GM12878 (cell line): ENCODE measurements at regions not wholly inside any gene's neighbourhood (a gene's known extent, or its start where the extent isn't known, plus 50 kb on each side); places are given as distances from the start of the nearest gene placed in this dataset.
A peak's percentile ranks its signal among the peaks of the same experiment; 100 is the strongest.

Experiments
- ATAC-seq: fragments of 200-7000 bp; cut with Tn5 transposase; 3 replicates; pipeline ENCODE4 v1.9.1; 2020; ENCODE audit warnings: mild to moderate bottlenecking, moderate library complexity
- BruUV-seq: library from RNA; stranded (reverse); fragments of 400-500 nt; replicated peaks from 2 replicates; lab custom pipeline; 2021; lab: Mats Ljungman, UMichigan
- CTCF ChIA-PET: fragments of 300-600 bp; sonication (Branson Sonifier 250); formaldehyde crosslinking; extraction: SDS; loops from one replicate; lab custom pipeline; 2021; ENCODE audit warnings: inconsistent platforms; lab: Yijun Ruan, JAX
- POLR2A ChIA-PET: fragments of 350-600 bp; formaldehyde crosslinking; extraction: SDS; loops from one replicate; lab custom pipeline; 2021; ENCODE audit warnings: inconsistent platforms; lab: Charles Lee
- RAD21 ChIA-PET: fragments of 300-600 bp; sonication (Branson Sonifier 250); formaldehyde crosslinking; loops from one replicate; lab custom pipeline; 2023; ENCODE audit warnings: antibody characterized with exemption; ENCODE audit not compliant: unreplicated experiment; lab: Charles Lee
- SMC1A ChIA-PET: fragments of 300-600 bp; sonication (Branson Sonifier 250); formaldehyde crosslinking; loops from one replicate; lab custom pipeline; 2023; ENCODE audit not compliant: unreplicated experiment, uncharacterized antibody; lab: Charles Lee
- DNase-seq: peaks from one replicate; pipeline ENCODE4 v3.0.0-alpha.2; 2011; ENCODE audit warnings: low read depth, low spot score
- FAIRE-seq: peaks from 3 replicates; lab custom pipeline; 2011; peaks lifted over from hg19 to GRCh38; lab: Jason Lieb, UNC
- H2AFZ ChIP-seq: 2 replicates; pipeline ENCODE4 v1.6.0; 2011; ENCODE audit warnings: low read depth, low read length, control low read depth; ENCODE audit not compliant: control insufficient read depth
- H3K27ac ChIP-seq: 2 replicates; pipeline ENCODE4 v1.5.1; 2011; ENCODE audit warnings: control low read depth; ENCODE audit not compliant: control insufficient read depth, insufficient read depth
- H3K27me3 ChIP-seq, 2 experiments: replicated peaks in 1 of 2; 2 replicates each; pipeline versions ENCODE4 v1.6.0 to v1.6.1; 2011; ENCODE audit warnings: low read length in 1 of 2; ENCODE audit not compliant: control insufficient read depth in 2 of 2, insufficient read depth in 2 of 2
- H3K36me3 ChIP-seq, 2 experiments: 2 replicates each; pipeline ENCODE4 v1.5.1; 2011; ENCODE audit warnings: low read length in 1 of 2; ENCODE audit not compliant: control insufficient read depth in 2 of 2, insufficient read depth in 2 of 2
- H3K4me1 ChIP-seq: 2 replicates; pipeline ENCODE4 v1.6.1; 2011; ENCODE audit warnings: mild to moderate bottlenecking, low read length, moderate library complexity, mixed read lengths; ENCODE audit not compliant: control insufficient read depth, insufficient read depth
- H3K4me2 ChIP-seq: 2 replicates; pipeline ENCODE4 v1.6.0; 2011; ENCODE audit warnings: control low read depth; ENCODE audit not compliant: control insufficient read depth, insufficient read depth
- H3K4me3 ChIP-seq: fragments of 200-600 bp; sonication (generic); 2 replicates; pipeline ENCODE4 v1.5.1; 2016
- H3K79me2 ChIP-seq: 2 replicates; pipeline ENCODE4 v1.6.0; 2011; ENCODE audit warnings: low read length; ENCODE audit not compliant: control insufficient read depth, insufficient read depth
- H3K9ac ChIP-seq: 2 replicates; pipeline ENCODE4 v1.8.0; 2011; ENCODE audit warnings: low read length, control low read depth, mixed read lengths; ENCODE audit not compliant: control insufficient read depth, insufficient read depth
- H3K9me3 ChIP-seq: replicated peaks from 3 replicates; pipeline ENCODE4 v1.5.1; 2011; ENCODE audit warnings: mild to moderate bottlenecking, low read length; ENCODE audit not compliant: control insufficient read depth, insufficient read depth
- H4K20me1 ChIP-seq: 2 replicates; pipeline ENCODE4 v1.6.0; 2011; ENCODE audit not compliant: control insufficient read depth, insufficient read depth
- NFYB ChIP-seq: IDR thresholded peaks from 2 replicates; pipeline ENCODE4 v1.6.1; 2011; ENCODE audit warnings: low read depth, mild to moderate bottlenecking, low read length, improper control_type of control experiment, moderate library complexity; ENCODE audit not compliant: insufficient read depth
- POLR2AphosphoS2 ChIP-seq: IDR thresholded peaks from 2 replicates; pipeline ENCODE4 v1.6.1; 2011; ENCODE audit warnings: low read depth, mild to moderate bottlenecking, low read length, improper control_type of control experiment, moderate library complexity
- WGBS: methylation state at CpG from one replicate; pipeline ENCODE4 v1.1.6; 2016; ENCODE audit warnings: low lambda C conversion rate; ENCODE audit not compliant: insufficient replicate concordance, insufficient coverage; ENCODE audit errors: missing lambda C conversion rate; 5-methylcytosine and 5-hydroxymethylcytosine counted together
- in situ Hi-C: fragments of 300-500 bp; cut with MboI; formaldehyde crosslinking; loops from 9 replicates; pipeline ENCODE4 v1.14.3; 2018; ENCODE audit warnings: mixed read lengths
- intact Hi-C: fragments of 100-400 bp; cut with micrococcal nuclease; formaldehyde crosslinking; loops from one replicate; pipeline ENCODE4 v1.14.2; 2022; ENCODE audit not compliant: unreplicated experiment
- TF ChIP-seq, protein P1 (sequence below): fragments of 450-650 bp; formaldehyde crosslinking; IDR thresholded peaks from 2 replicates; pipeline ENCODE4 v1.5.0; 2022; ENCODE audit warnings: mild to moderate bottlenecking, missing genetic modification characterization
- TF ChIP-seq, protein P2 (sequence below): fragments of 450-650 bp; formaldehyde crosslinking; IDR thresholded peaks from 2 replicates; pipeline ENCODE4 v1.4.0; 2020; ENCODE audit warnings: mild to moderate bottlenecking, moderate library complexity

DNA sequence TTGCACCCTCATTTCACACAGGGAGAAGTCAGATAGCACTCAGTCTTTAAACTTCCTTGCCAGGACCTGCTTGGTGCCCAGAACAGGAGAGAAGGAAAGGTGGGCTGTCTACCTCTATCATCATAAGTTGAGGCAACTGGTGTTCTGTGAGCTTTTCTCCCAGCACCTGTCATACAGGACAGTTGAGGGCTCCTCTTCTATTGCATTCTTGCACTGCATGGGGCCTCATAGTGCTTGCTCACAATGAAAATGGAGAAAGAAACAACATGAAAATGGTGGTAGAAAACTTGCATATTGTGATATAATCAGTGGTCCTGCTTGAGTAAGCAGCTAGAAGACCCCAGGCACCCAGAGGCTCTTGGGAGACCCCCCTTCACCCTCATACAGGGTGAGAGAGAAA, 311.7 kb upstream of the GOLIM4 start (continued):
- TF ChIP-seq, protein P1, sequence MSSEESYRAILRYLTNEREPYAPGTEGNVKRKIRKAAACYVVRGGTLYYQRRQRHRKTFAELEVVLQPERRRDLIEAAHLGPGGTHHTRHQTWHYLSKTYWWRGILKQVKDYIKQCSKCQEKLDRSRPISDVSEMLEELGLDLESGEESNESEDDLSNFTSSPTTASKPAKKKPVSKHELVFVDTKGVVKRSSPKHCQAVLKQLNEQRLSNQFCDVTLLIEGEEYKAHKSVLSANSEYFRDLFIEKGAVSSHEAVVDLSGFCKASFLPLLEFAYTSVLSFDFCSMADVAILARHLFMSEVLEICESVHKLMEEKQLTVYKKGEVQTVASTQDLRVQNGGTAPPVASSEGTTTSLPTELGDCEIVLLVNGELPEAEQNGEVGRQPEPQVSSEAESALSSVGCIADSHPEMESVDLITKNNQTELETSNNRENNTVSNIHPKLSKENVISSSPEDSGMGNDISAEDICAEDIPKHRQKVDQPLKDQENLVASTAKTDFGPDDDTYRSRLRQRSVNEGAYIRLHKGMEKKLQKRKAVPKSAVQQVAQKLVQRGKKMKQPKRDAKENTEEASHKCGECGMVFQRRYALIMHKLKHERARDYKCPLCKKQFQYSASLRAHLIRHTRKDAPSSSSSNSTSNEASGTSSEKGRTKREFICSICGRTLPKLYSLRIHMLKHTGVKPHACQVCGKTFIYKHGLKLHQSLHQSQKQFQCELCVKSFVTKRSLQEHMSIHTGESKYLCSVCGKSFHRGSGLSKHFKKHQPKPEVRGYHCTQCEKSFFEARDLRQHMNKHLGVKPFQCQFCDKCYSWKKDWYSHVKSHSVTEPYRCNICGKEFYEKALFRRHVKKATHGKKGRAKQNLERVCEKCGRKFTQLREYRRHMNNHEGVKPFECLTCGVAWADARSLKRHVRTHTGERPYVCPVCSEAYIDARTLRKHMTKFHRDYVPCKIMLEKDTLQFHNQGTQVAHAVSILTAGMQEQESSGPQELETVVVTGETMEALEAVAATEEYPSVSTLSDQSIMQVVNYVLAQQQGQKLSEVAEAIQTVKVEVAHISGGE (CRISPR knock-in tag) = no peak
- TF ChIP-seq, protein P2, sequence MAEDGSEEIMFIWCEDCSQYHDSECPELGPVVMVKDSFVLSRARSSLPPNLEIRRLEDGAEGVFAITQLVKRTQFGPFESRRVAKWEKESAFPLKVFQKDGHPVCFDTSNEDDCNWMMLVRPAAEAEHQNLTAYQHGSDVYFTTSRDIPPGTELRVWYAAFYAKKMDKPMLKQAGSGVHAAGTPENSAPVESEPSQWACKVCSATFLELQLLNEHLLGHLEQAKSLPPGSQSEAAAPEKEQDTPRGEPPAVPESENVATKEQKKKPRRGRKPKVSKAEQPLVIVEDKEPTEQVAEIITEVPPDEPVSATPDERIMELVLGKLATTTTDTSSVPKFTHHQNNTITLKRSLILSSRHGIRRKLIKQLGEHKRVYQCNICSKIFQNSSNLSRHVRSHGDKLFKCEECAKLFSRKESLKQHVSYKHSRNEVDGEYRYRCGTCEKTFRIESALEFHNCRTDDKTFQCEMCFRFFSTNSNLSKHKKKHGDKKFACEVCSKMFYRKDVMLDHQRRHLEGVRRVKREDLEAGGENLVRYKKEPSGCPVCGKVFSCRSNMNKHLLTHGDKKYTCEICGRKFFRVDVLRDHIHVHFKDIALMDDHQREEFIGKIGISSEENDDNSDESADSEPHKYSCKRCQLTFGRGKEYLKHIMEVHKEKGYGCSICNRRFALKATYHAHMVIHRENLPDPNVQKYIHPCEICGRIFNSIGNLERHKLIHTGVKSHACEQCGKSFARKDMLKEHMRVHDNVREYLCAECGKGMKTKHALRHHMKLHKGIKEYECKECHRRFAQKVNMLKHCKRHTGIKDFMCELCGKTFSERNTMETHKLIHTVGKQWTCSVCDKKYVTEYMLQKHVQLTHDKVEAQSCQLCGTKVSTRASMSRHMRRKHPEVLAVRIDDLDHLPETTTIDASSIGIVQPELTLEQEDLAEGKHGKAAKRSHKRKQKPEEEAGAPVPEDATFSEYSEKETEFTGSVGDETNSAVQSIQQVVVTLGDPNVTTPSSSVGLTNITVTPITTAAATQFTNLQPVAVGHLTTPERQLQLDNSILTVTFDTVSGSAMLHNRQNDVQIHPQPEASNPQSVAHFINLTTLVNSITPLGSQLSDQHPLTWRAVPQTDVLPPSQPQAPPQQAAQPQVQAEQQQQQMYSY (CRISPR knock-in tag) = no peak

DNA sequence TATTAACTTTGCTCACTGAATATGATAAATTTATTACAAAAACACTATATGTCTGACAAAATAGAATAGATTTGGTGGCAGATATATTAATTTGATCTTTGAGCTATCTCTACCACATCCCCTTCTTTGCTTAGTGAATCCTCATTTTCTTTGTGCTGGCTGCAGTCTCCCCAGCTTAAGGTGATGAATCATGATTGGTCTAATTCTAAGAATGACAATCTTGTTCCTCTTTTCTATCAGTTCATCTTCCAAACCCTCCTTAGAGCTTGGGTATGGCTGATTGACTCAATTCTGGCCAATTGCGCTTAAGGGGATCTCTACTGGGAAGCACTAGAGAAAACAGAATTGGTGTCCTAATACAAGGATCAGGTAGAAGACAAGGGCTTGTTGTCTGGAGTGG, 309.6 kb upstream of the GOLIM4 start:
- TF ChIP-seq NFYB = 0 out of 2 replicates have a peak, but pooled peaks have one; percentile 11
- no peak for TF ChIP-seq POLR2AphosphoS2
- TF ChIP-seq, all 136 proteins: peak for 1
- Histone ChIP-seq H2AFZ (no peak overlapping the region), H3K4me2 (no peak overlapping the region), H3K27me3 (no peaks in the 10 kb centered on the region), H3K79me2 (no peaks in the 10 kb centered on the region), H4K20me1 (no peaks in the 10 kb centered on the region), H3K4me1 (no peaks in the 10 kb centered on the region), H3K36me3 (no peaks in the 10 kb centered on the region), H3K27ac (no peak overlapping the region), H3K4me3 (no peak overlapping the region), H3K9ac (no peak overlapping the region), H3K9me3 (no peaks in the 10 kb centered on the region)
- CTCF ChIA-PET = no interaction called here
- no TSS peak for BruUV-seq
- RAD21 ChIA-PET = no interaction called here
- DNase-seq (no peak), FAIRE-seq (no peak), ATAC-seq (peak; percentile 63)
- WGBS = 100% methylated on average over 1 of the region's 1 CpG
- POLR2A ChIA-PET = no interaction called here
- in situ Hi-C loops = no loop called here
- intact Hi-C loops = no loop called here
- SMC1A ChIA-PET = interaction anchor here (1.3 kb wide), 1 partner anchor 9 kb away, joined by 4 read pairs; no protein-coding TSS in a partner anchor
